ENCODE measurements at regions not wholly inside any gene's neighbourhood (a gene's known extent, or its start where the extent isn't known, plus 50 kb on each side); places are given as distances from the start of the nearest gene placed in this dataset.

- intact Hi-C loops (cut with micrococcal nuclease) = no loop called here
- H3K27ac Mint-ChIP-seq = no peak overlapping the region
Measured at GRCh38 chr17:73865831-73866230, 221.6 kb upstream of the SDK2 start.

GRCh38 chr17:73867056-73867455, 222.8 kb upstream of the SDK2 start:
- H3K4me3 ChIP-seq (ENCODE audit: control extremely low read depth in 1 of 5, extremely low read depth in 1 of 5, insufficient read depth in 1 of 5, low read depth in 2 of 5, low read length in 4 of 5) = no peak overlapping the region
- no peaks in the 10 kb centered on the region for H3K9me3 Mint-ChIP-seq (ENCODE audit: insufficient read depth)
- no peaks in the 10 kb centered on the region for H3K27me3 ChIP-seq (replicated peaks in 1 of 4; ENCODE audit: control extremely low read depth in 1 of 4, control insufficient read depth in 3 of 4, insufficient read depth in 4 of 4, low read length in 3 of 4)
- peaks cover 3% of the 10 kb centered on the region for H3K27me3 Mint-ChIP-seq
- ATAC-seq (ENCODE audit: low read depth) (no peak), DNase-seq (no peak)
- H3K4me1 ChIP-seq (ENCODE audit: control insufficient read depth in 2 of 2, insufficient read depth in 2 of 2, low read length in 2 of 2) = no peaks in the 10 kb centered on the region
- no peak overlapping the region for H3K4me3 Mint-ChIP-seq
- no peak for TF ChIP-seq EZH2 (IDR thresholded peaks at IDR 0.05; ENCODE audit: borderline replicate concordance, insufficient read depth, low read depth, low read length, poor library complexity, severe bottlenecking)
- TF ChIP-seq CTCF (IDR thresholded peaks at IDR 0.05) = no peak
- H3K9ac ChIP-seq (ENCODE audit: low read length) = no peak overlapping the region
- no peaks in the 10 kb centered on the region for H3K4me1 Mint-ChIP-seq
- no peak overlapping the region for H3K27ac Mint-ChIP-seq
- WGBS (ENCODE audit: insufficient coverage) = 87% methylated on average over 8 of the region's 12 CpGs
- H3K79me2 ChIP-seq (ENCODE audit: control insufficient read depth, insufficient read depth, low read length) = no peaks in the 10 kb centered on the region
- no peak overlapping the region for H2AFZ ChIP-seq (ENCODE audit: insufficient read depth, low read depth, low read length, poor library complexity, severe bottlenecking)
- H3K9me3 ChIP-seq (ENCODE audit: control extremely low read depth in 1 of 3, control insufficient read depth in 2 of 3, insufficient read depth in 1 of 3, low read length in 2 of 3) = no peaks in the 10 kb centered on the region
- intact Hi-C loops (cut with micrococcal nuclease) = no loop called here
- ChIA-PET POLR2A (no interaction called here), CTCF (no interaction called here)
- H4K20me1 ChIP-seq (ENCODE audit: control insufficient read depth, insufficient read depth, low read length, poor library complexity, severe bottlenecking) = no peaks in the 10 kb centered on the region
- no peak overlapping the region for H3K4me2 ChIP-seq (replicated peaks; ENCODE audit: low read depth, low read length, poor library complexity, severe bottlenecking)
- H3K36me3 ChIP-seq (replicated peaks in 1 of 2; ENCODE audit: control extremely low read depth in 1 of 2, control insufficient read depth in 1 of 2, extremely low read depth in 1 of 2, insufficient read depth in 2 of 2, low read length in 1 of 2) = no peaks in the 10 kb centered on the region
- H3K27ac ChIP-seq (ENCODE audit: low read length in 2 of 2) = no peak overlapping the region

More at GRCh38 chr17:73865831-73866230, 221.6 kb upstream of the SDK2 start:
- no peak for TF ChIP-seq EZH2 (IDR thresholded peaks at IDR 0.05; ENCODE audit: borderline replicate concordance, insufficient read depth, low read depth, low read length, poor library complexity, severe bottlenecking)
- no peak for TF ChIP-seq CTCF (IDR thresholded peaks at IDR 0.05)
- ChIA-PET POLR2A (no interaction called here), CTCF (no interaction called here)
- Histone ChIP-seq H3K9me3 (ENCODE audit: control extremely low read depth in 1 of 3, control insufficient read depth in 2 of 3, insufficient read depth in 1 of 3, low read length in 2 of 3) (no peaks in the 10 kb centered on the region), H2AFZ (ENCODE audit: insufficient read depth, low read depth, low read length, poor library complexity, severe bottlenecking) (no peak overlapping the region), H3K27me3 (replicated peaks in 1 of 4; ENCODE audit: control extremely low read depth in 1 of 4, control insufficient read depth in 3 of 4, insufficient read depth in 4 of 4, low read length in 3 of 4) (no peaks in the 10 kb centered on the region), H3K79me2 (ENCODE audit: control insufficient read depth, insufficient read depth, low read length) (no peaks in the 10 kb centered on the region), H3K36me3 (replicated peaks in 1 of 2; ENCODE audit: control extremely low read depth in 1 of 2, control insufficient read depth in 1 of 2, extremely low read depth in 1 of 2, insufficient read depth in 2 of 2, low read length in 1 of 2) (no peaks in the 10 kb centered on the region), H3K27ac (ENCODE audit: low read length in 2 of 2) (no peak overlapping the region), H4K20me1 (ENCODE audit: control insufficient read depth, insufficient read depth, low read length, poor library complexity, severe bottlenecking) (no peaks in the 10 kb centered on the region), H3K4me1 (ENCODE audit: control insufficient read depth in 2 of 2, insufficient read depth in 2 of 2, low read length in 2 of 2) (no peaks in the 10 kb centered on the region), H3K9ac (ENCODE audit: low read length) (no peak overlapping the region), H3K4me2 (replicated peaks; ENCODE audit: low read depth, low read length, poor library complexity, severe bottlenecking) (no peak overlapping the region), H3K4me3 (ENCODE audit: control extremely low read depth in 1 of 5, extremely low read depth in 1 of 5, insufficient read depth in 1 of 5, low read depth in 2 of 5, low read length in 4 of 5) (no peak overlapping the region)
- Mint-ChIP-seq H3K9me3 (ENCODE audit: insufficient read depth) (no peaks in the 10 kb centered on the region), H3K27me3 (peaks cover 3% of the 10 kb centered on the region), H3K4me1 (no peaks in the 10 kb centered on the region), H3K4me3 (no peak overlapping the region)
- DNase-seq (no peak), ATAC-seq (ENCODE audit: low read depth) (no peak)
- WGBS (ENCODE audit: insufficient coverage) = 100% methylated on average over 3 of the region's 12 CpGs

All from B cell (primary cell).